HepG2 (cell line): ENCODE measurements at regions not wholly inside any gene's neighbourhood (a gene's known extent, or its start where the extent isn't known, plus 50 kb on each side); places are given as distances from the start of the nearest gene placed in this dataset.

Experiments used
- ATAC-seq: fragments of 200-7000 bp; cut with Tn5 transposase; 3 replicates; pipeline ENCODE4 v1.9.1; 2020; ENCODE audit warnings: mild to moderate bottlenecking, moderate library complexity
- BruUV-seq: library from RNA; stranded (reverse); fragments of 400-500 nt; replicated peaks from 2 replicates; lab custom pipeline; 2021; lab: Mats Ljungman, UMichigan
- CTCF ChIA-PET: fragments of 300-600 bp; formaldehyde crosslinking; extraction: SDS; loops from one replicate; lab custom pipeline; 2021; ENCODE audit warnings: low total read pairs, inconsistent platforms, low intra/inter-chr PET ratio; lab: Yijun Ruan, JAX
- POLR2A ChIA-PET: fragments of 350-600 bp; sonication (Branson Sonifier 250); formaldehyde crosslinking; loops from one replicate; lab custom pipeline; 2020; ENCODE audit warnings: antibody characterized with exemption, inconsistent platforms; lab: Yijun Ruan, JAX
- DNase-seq: peaks from one replicate; pipeline ENCODE4 v3.0.0-alpha.2; 2015; ENCODE audit warnings: low spot score
- FAIRE-seq: peaks from 3 replicates; lab custom pipeline; 2011; peaks lifted over from hg19 to GRCh38; lab: Jason Lieb, UNC
- H2AFZ ChIP-seq: one replicate; pipeline ENCODE4 v1.6.1; 2011; ENCODE audit warnings: low read length, inconsistent platforms
- H3K27ac ChIP-seq: fragments of 300-600 bp; 3 replicates; pipeline ENCODE4 v1.8.0; 2011; ENCODE audit warnings: mixed run types, mild to moderate bottlenecking, mixed read lengths, low read length, inconsistent platforms; ENCODE audit not compliant: insufficient read depth; ENCODE audit errors: extremely low read length
- H3K27me3 ChIP-seq, 2 experiments: fragments of 200-600 bp in 1 of 2; 2 replicates in 1 of 2; 3 replicates in 1 of 2; pipeline versions ENCODE4 v1.6.0 to v1.8.0; 2011; ENCODE audit warnings: low read length in 2 of 2, mild to moderate bottlenecking in 2 of 2, moderate library complexity in 2 of 2, inconsistent platforms in 1 of 2; ENCODE audit not compliant: insufficient read depth in 2 of 2, control insufficient read depth in 1 of 2
- H3K36me3 ChIP-seq, 2 experiments: fragments of 200-600 bp in 1 of 2; replicated peaks in 1 of 2; 2 replicates in 1 of 2; 3 replicates in 1 of 2; pipeline versions ENCODE4 v1.5.1 to v1.8.0; 2011; ENCODE audit warnings: low read length in 2 of 2, inconsistent platforms in 1 of 2; ENCODE audit not compliant: insufficient read depth in 2 of 2, control insufficient read depth in 1 of 2
- H3K4me1 ChIP-seq: 2 replicates; pipeline ENCODE4 v1.5.1; 2012; ENCODE audit warnings: low read length, inconsistent platforms; ENCODE audit not compliant: insufficient read depth
- H3K4me2 ChIP-seq: 2 replicates; pipeline ENCODE4 v1.6.0; 2011; ENCODE audit warnings: low read depth, low read length, inconsistent platforms
- H3K4me3 ChIP-seq, 3 experiments: fragments of 200-600 bp in 1 of 3; sonication (generic), shearing (Covaris generic) in 1 of 3; replicated peaks in 1 of 3; 2 replicates each; pipeline ENCODE4 v1.5.1; 2011 to 2016; ENCODE audit warnings: low read length in 3 of 3, inconsistent platforms in 2 of 3, low read depth in 2 of 3, mild to moderate bottlenecking in 2 of 3, control low read depth in 1 of 3, mixed read lengths in 1 of 3; ENCODE audit not compliant: insufficient read depth in 1 of 3
- H3K79me2 ChIP-seq: one replicate; pipeline ENCODE4 v1.6.1; 2011; ENCODE audit warnings: low read length, inconsistent platforms; ENCODE audit not compliant: insufficient read depth
- H3K9ac ChIP-seq: 2 replicates; pipeline ENCODE4 v1.6.0; 2011; ENCODE audit warnings: mild to moderate bottlenecking, low read depth, low read length, inconsistent platforms; ENCODE audit not compliant: insufficient read depth
- H3K9me3 ChIP-seq: 2 replicates; pipeline ENCODE4 v1.5.1; 2012; ENCODE audit warnings: mild to moderate bottlenecking, low read length
- H4K20me1 ChIP-seq: 2 replicates; pipeline ENCODE4 v1.6.0; 2011; ENCODE audit warnings: inconsistent platforms, mild to moderate bottlenecking, low read length, moderate library complexity; ENCODE audit not compliant: insufficient read depth
- MAF1 ChIP-seq: sonication (generic); formaldehyde crosslinking; IDR thresholded peaks from 2 replicates; pipeline ENCODE4 v1.5.0; 2020; ENCODE audit warnings: missing genetic modification reagents, borderline replicate concordance
- TBL1XR1 ChIP-seq: fragments of 150-350 bp; IDR thresholded peaks from 2 replicates; pipeline ENCODE4 v1.6.1; 2014; ENCODE audit warnings: borderline replicate concordance, low read length; ENCODE audit not compliant: partially characterized antibody
- ZNF256 ChIP-seq: sonication (generic); formaldehyde crosslinking; conservative IDR thresholded peaks from 2 replicates; pipeline ENCODE4 v1.4.0; 2020; ENCODE audit warnings: missing genetic modification reagents
- ZNF33B ChIP-seq: sonication (generic); formaldehyde crosslinking; IDR thresholded peaks from 2 replicates; pipeline ENCODE4 v1.5.1; 2020; ENCODE audit warnings: mild to moderate bottlenecking, missing genetic modification reagents
- ZNF530 ChIP-seq: sonication (generic); formaldehyde crosslinking; IDR thresholded peaks from 2 replicates; pipeline ENCODE4 v1.5.0; 2020; ENCODE audit warnings: low read depth, mild to moderate bottlenecking, missing genetic modification reagents
- ZNF605 ChIP-seq: sonication (generic); formaldehyde crosslinking; IDR thresholded peaks from 2 replicates; pipeline ENCODE4 v1.8.0; 2022; ENCODE audit warnings: mild to moderate bottlenecking, missing genetic modification reagents
- ZNF672 ChIP-seq: sonication (generic); formaldehyde crosslinking; IDR thresholded peaks from 2 replicates; pipeline ENCODE4 v1.8.1; 2022; ENCODE audit warnings: missing genetic modification reagents
- WGBS: methylation state at CpG from one replicate; pipeline ENCODE4 v1.1.6; 2017; ENCODE audit warnings: low lambda C conversion rate; 5-methylcytosine and 5-hydroxymethylcytosine counted together
- in situ Hi-C: cut with HindIII; loops from 2 replicates; pipeline ENCODE4 v1.10.0; 2017; ENCODE audit warnings: low pct_unique_long_range_greater_than_20kb; ENCODE audit not compliant: extremely low pct_ligation_motif_present
- intact Hi-C: fragments of 100-400 bp; cut with micrococcal nuclease; formaldehyde crosslinking; loops from one replicate; pipeline ENCODE4 v1.10.0; 2022; ENCODE audit not compliant: unreplicated experiment
- TF ChIP-seq, protein P1 (sequence below): sonication (generic); formaldehyde crosslinking; IDR thresholded peaks from 2 replicates; pipeline ENCODE4 v1.4.0; 2020; ENCODE audit warnings: mild to moderate bottlenecking, missing genetic modification reagents
- TF ChIP-seq, protein P2 (sequence below): sonication (generic); formaldehyde crosslinking; conservative IDR thresholded peaks from 2 replicates; pipeline ENCODE4 v1.4.0; 2020; ENCODE audit warnings: missing genetic modification reagents
- TF ChIP-seq, protein P3 (sequence below): sonication (generic); formaldehyde crosslinking; IDR thresholded peaks from 2 replicates; pipeline ENCODE4 v1.9.0; 2022; ENCODE audit warnings: missing genetic modification reagents, mild to moderate bottlenecking, borderline replicate concordance

DNA sequence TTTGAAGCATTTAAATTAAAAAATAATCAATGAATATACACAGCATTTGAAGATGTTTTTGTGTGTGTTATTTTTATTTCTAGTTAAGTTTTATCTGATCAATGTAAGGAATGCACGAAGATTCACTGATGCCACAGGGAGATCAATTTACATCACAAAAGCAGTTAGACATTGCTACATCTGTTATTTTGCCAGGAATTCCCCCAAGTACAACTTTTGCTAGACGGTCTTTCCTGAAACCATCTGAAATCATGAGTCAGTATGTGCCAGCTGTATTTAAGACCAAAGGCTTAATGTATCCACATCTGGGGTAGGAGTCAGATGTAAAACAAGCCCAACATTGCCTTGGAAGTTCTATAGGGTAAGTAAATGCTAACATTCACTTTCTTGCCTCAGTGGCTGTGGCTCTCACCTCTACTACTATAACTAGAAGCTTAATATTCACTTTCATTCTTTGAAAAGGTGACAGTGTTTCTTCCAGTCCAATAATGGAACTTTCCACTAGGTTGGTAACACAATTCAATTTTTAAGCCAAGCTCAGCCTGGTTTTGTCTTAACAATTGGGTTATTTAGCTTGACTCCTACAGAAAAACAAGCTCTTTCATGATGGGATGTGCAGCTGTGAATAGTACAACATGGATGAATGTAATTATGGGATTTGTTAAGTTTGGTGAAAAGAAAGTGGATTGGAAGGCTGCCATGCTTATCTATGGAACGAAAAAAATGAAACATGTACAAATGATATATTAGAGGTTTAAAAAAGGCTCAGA, 385.4 kb upstream of the TMEM132C start (continued):
- TF ChIP-seq, protein P1, sequence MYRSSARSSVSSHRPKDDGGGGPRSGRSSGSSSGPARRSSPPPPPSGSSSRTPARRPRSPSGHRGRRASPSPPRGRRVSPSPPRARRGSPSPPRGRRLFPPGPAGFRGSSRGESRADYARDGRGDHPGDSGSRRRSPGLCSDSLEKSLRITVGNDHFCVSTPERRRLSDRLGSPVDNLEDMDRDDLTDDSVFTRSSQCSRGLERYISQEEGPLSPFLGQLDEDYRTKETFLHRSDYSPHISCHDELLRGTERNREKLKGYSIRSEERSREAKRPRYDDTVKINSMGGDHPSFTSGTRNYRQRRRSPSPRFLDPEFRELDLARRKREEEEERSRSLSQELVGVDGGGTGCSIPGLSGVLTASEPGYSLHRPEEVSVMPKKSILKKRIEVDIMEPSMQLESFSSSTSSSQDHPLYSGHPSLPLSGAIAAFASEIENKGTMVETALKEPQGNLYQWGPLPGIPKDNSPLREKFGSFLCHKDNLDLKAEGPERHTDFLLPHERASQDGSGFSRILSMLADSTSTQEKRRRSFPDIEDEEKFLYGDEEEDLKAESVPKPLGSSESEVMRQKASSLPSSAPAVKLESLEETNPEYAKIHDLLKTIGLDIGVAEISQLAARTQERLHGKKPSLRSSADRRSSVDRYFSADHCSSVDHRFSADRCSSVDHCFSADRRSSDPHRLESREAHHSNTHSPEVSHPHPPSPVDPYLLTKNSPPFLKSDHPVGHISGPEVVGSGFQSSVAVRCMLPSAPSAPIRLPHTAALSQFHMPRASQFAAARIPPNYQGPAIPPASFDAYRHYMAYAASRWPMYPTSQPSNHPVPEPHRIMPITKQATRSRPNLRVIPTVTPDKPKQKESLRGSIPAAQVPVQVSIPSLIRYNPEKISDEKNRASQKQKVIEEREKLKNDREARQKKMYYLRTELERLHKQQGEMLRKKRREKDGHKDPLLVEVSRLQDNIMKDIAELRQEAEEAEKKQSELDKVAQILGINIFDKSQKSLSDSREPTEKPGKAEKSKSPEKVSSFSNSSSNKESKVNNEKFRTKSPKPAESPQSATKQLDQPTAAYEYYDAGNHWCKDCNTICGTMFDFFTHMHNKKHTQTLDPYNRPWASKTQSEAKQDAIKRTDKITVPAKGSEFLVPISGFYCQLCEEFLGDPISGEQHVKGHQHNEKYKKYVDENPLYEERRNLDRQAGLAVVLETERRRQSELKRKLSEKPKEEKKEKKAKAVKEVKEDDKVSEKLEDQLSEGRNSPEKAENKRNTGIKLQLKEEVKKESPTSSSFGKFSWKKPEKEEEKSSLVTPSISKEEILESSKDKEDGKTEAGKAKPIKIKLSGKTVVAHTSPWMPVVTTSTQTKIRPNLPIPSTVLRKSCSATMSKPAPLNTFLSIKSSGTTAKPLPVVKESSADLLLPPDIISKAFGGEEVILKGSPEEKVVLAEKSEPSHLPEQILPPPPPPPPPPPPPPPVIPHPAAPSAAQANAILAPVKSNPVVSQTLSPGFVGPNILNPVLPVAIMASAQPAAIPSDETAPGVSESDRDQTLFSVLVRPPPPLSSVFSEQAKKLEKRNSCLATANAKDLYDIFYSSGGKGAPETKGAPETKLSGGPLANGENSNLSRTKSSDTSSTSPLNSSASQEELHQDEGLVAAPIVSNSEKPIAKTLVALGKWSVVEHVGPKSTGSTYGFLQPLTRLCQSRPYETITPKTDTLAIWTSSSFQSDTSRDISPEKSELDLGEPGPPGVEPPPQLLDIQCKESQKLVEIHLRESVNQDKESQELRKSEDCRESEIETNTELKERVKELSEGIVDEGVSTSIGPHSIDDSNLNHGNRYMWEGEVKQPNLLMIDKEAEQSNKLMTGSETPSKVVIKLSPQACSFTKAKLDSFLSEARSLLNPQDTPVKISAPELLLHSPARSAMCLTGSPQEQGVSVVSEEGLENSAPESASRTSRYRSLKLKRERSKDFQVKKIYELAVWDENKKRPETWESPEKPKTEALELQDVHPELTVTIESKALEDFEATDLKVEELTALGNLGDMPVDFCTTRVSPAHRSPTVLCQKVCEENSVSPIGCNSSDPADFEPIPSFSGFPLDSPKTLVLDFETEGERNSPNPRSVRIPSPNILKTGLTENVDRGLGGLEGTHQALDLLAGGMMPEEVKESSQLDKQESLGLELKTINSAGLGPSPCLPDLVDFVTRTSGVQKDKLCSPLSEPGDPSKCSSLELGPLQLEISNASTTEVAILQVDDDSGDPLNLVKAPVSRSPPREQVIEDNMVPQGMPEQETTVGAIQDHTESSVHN (CRISPR knock-in tag): no peak

DNA sequence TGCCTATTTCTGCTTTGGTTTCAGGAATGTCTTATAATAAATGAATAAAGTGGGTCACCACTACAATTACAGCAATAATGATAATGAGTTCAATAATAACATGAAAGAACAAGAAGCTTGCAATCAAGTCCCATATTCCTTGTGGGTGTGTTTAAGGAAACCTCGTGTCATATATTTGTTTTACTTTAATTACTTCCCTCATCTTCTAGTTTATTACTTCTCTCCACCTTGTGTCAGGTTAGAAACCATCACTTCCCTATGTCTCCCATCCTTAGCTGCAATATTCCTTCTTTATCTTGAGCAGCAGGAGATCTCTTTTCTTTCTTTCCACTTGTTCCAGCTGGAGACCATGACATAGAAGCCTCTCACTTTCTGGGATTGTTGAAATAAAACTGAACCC, 384.0 kb upstream of the TMEM132C start:
- no peak overlapping the region for H2AFZ ChIP-seq
- H3K9ac ChIP-seq: no peak overlapping the region
- H3K4me3 ChIP-seq: no peak overlapping the region
- ChIA-PET POLR2A (no interaction called here), CTCF (no interaction called here)
- no peak overlapping the region for H3K27ac ChIP-seq
- no peak overlapping the region for H3K4me2 ChIP-seq
- FAIRE-seq: no peak
- 0% methylated on average over 1 of the region's 1 CpG for WGBS
- H3K36me3 ChIP-seq: no peaks in the 10 kb centered on the region
- ATAC-seq: no peak
- H4K20me1 ChIP-seq: no peaks in the 10 kb centered on the region
- H3K79me2 ChIP-seq: no peaks in the 10 kb centered on the region
- H3K4me1 ChIP-seq: no peaks in the 10 kb centered on the region
- intact Hi-C loops: no loop called here
- no peaks in the 10 kb centered on the region for H3K27me3 ChIP-seq
- H3K9me3 ChIP-seq: peaks cover 53% of the 10 kb centered on the region
- in situ Hi-C loops: no loop called here
- no peak for DNase-seq
- no TSS peak for BruUV-seq
- TF ChIP-seq, protein P2, sequence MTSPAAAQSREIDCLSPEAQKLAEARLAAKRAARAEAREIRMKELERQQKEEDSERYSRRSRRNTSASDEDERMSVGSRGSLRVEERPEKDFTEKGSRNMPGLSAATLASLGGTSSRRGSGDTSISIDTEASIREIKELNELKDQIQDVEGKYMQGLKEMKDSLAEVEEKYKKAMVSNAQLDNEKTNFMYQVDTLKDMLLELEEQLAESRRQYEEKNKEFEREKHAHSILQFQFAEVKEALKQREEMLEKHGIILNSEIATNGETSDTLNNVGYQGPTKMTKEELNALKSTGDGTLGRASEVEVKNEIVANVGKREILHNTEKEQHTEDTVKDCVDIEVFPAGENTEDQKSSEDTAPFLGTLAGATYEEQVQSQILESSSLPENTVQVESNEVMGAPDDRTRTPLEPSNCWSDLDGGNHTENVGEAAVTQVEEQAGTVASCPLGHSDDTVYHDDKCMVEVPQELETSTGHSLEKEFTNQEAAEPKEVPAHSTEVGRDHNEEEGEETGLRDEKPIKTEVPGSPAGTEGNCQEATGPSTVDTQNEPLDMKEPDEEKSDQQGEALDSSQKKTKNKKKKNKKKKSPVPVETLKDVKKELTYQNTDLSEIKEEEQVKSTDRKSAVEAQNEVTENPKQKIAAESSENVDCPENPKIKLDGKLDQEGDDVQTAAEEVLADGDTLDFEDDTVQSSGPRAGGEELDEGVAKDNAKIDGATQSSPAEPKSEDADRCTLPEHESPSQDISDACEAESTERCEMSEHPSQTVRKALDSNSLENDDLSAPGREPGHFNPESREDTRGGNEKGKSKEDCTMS (CRISPR knock-in tag): no peak
- TF ChIP-seq, protein P3, sequence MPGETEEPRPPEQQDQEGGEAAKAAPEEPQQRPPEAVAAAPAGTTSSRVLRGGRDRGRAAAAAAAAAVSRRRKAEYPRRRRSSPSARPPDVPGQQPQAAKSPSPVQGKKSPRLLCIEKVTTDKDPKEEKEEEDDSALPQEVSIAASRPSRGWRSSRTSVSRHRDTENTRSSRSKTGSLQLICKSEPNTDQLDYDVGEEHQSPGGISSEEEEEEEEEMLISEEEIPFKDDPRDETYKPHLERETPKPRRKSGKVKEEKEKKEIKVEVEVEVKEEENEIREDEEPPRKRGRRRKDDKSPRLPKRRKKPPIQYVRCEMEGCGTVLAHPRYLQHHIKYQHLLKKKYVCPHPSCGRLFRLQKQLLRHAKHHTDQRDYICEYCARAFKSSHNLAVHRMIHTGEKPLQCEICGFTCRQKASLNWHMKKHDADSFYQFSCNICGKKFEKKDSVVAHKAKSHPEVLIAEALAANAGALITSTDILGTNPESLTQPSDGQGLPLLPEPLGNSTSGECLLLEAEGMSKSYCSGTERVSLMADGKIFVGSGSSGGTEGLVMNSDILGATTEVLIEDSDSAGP (CRISPR knock-in tag): no peak
- no peak for TF ChIP-seq ZNF672 (CRISPR knock-in tag)
- no peak for TF ChIP-seq ZNF605
- TF ChIP-seq ZNF530 (CRISPR knock-in tag): no peak
- no peak for TF ChIP-seq ZNF33B (CRISPR knock-in tag)
- TF ChIP-seq TBL1XR1: no peak
- no peak for TF ChIP-seq ZNF256
- no peak for TF ChIP-seq MAF1
